GM19324 (cell line): ENCODE measurements at regions not wholly inside any gene's neighbourhood (a gene's known extent, or its start where the extent isn't known, plus 50 kb on each side); places are given as distances from the start of the nearest gene placed in this dataset.
"Not testable (repeated sequence)": the region's sequence is repeated elsewhere in the genome, so short reads cannot be mapped to it uniquely, and the experiment has no call there.

Source experiments
- ATAC-seq: cut with Tn5 transposase; IDR thresholded peaks from one replicate; pipeline ENCODE4 v1.9.1; 2021; ENCODE audit warnings: mild to moderate bottlenecking, moderate library complexity; ENCODE audit not compliant: unreplicated experiment, low FRiP score

DNA sequence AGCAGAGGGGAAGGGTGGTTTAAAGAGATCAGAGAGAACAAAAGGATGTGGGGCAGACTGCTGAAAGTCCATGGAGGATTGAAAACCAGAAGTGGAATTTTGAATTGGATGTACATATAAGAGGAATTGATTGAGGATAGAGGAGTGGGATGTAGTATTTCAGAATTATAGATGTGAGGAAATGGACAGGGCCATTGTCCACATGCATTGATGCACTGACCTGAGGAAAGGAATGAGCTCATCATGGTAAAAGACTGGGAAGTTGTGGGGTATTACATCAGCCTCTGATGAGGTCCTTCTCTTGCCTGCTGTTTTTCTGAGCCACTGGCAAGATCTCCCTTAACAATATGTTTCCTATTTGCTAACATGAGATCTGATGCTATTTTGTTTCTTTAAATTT is 365.7 kb upstream of the FANCL start:
- ATAC-seq, result no peak

DNA sequence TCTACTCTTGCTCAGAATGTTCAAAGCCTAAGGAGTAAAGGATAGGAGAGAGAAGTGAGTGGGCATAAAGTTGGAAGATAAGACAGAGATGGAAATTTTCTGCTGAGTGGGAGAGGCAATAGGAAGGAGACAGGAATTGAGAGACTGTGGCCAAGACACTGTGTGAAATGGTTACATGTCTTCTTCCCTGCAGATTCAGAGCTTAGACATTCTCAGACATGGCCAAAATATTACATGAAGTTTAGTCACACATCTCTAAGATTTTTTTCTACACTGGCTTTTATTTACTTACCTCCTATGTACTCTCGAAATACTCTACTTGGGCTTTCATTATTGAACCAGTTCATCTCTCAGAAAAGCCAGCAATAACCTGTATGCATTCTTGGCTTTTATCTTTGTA is 363.0 kb upstream of the FANCL start:
- ATAC-seq, result no peak

- no peak for ATAC-seq
These were observed 359.9 kb upstream of the FANCL start for GRCh38 chr2:58601017-58601416.

DNA sequence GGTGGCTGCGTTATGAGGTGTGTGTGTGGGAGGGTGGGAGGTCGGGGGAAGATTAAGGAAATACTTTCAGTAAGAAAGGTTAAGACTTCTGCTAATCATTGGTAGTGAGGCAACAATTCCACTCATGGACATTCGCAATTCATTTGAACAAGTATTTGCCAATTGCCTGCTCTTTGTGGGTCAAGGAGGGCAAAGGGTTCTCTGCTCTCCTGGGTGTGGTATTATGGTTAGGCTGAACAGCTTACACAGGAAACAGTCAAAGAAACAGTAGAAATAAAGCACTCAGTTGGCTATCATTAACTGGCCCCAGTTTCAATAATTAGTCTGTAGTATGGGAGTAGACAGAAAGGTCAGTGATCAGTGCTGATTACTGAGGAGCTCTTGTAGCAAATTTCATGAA is 357.0 kb upstream of the FANCL start:
- ATAC-seq, result no peak

DNA sequence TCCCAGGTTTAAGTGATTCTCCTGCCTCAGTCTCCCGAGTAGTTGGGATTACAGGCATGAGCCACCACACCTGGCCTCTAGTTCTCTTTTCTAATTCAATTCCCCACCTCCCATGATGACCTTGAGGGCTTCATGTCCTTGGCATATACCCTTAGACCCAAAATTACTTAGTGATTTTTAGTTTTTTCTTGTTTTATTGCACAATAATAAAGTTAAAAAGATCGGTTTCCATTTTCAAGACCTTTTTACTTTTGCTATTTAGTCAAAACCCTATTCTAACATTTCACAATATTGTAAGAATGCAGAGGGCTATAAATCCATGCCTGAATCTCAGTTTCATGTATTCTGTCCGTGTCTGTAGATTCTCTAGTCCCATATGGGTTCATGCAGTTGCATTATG is 354.6 kb upstream of the FANCL start:
- no peak for ATAC-seq

GRCh38 chr2:58594762-58595161 is 353.6 kb upstream of the FANCL start:
- ATAC-seq, result no peak

GRCh38 chr2:58594175-58594574 is 353.1 kb upstream of the FANCL start:
- ATAC-seq, result no peak

DNA sequence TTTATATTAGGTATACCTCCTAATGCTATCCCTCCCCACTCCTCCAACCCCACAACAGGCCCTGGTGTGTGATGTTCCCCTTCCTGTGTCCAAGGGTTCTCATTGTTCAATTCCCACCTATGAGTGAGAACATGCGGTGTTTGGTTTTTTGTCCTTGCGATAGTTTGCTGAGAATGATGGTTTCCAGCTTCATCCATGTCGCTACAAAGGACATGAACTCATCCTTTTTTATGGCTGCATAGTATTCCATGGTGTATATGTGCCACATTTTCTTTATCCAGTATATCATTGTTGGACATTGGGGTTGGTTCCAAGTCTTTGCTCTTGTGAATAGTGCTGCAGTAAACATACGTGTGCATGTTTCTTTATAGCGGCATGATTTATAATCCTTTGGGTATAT is 345.1 kb upstream of the FANCL start:
- ATAC-seq, result not testable (repeated sequence)

- ATAC-seq, result no peak
These were observed 344.1 kb upstream of the FANCL start for GRCh38 chr2:58585233-58585632.

GRCh38 chr2:58584606-58585118 is 343.5 kb upstream of the FANCL start:
- no peak for ATAC-seq

DNA sequence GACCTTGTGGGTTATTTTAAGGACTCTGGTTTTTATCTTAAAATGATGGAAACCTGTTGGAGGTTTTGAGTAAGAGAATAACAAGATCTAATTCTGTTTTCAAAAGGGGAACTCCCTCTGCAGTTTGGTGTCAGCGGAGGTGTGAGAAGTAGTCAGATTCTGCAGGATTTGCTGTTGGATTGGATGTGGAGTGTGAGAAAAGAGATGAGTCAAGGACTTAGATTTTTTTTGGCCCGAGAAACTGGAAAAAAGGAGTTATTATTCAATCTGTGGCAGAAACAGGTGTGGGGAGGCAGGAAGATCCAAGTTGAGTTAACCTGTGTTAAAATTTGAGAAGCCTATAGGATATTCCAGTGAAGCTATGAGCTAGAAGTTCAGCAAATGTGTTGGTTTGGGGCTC is 337.2 kb upstream of the FANCL start:
- ATAC-seq, result no peak

DNA sequence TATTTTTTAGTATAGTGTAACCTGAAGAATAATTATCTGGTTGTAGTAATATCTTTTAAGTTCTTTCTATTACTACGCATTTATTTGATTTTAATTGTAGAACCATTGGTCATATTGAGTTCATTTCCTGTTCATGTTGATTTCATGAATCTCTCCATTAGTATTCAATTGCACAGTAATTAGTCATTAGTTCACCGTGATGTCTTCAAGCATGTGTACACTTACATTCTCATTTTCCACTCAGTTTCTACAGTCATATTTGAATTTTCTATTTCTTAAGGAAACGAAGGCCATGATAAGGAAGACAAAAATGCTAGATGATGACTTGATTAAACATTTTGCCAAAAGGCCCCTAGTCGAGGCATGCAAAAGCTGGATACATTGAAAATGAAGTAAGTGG is 333.7 kb upstream of the FANCL start:
- no peak for ATAC-seq

GRCh38 chr2:58572731-58573130 is 331.6 kb upstream of the FANCL start:
- no peak for ATAC-seq

DNA sequence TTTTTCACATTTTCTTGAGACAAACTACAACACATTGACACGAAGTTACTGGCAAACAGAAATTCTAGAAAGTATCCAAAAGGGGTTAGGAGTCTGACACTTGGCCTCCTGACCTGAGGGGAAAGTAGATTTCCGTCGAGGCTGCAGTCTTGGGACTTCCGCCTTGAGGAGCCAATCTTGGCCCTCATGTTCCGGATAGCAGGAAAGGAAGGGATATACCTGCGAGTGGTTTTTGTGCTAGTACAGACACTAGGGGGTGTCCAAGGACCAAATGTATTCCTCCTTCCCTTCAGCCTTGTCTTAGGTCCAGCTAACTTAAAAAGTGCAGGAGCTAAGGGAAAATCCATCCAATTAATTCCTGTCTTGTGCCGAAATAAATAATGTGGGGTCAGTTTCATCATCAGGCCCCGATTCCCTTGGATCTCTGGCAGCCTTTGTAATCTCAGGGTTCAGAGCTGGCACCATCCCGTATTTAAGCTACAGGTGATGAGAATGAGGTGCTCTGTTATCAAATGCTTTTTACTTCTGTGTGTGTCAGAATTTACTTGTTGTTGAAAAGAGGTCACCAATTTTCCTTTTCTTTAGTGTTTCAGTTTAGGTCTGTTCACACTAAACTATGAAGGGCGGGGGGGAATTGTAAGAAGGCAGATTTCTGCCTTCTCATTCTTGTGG is 330.2 kb upstream of the FANCL start:
- peak; percentile 57 for ATAC-seq

GRCh38 chr2:58569475-58570185 is 328.5 kb upstream of the FANCL start:
- peak; percentile 51 for ATAC-seq

DNA sequence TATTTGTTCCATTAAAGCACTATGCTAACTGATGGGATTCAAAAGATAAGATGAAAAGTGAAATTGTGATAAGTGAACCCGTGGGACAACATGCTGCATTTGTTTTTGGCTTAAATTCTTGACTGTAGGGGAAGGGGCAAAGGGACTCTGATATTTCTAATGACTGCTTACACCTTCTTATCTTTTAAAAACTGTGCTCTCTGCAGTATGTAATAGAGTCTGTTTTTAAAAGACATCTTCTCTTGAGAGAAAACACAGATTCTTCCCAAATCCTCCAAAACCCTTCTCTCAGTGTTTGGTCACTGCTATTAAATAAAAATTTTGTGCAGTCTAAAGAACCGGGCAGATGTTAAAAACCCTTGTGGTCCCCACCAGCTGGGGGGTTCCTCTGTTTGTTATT is 327.8 kb upstream of the FANCL start:
- no peak for ATAC-seq

DNA sequence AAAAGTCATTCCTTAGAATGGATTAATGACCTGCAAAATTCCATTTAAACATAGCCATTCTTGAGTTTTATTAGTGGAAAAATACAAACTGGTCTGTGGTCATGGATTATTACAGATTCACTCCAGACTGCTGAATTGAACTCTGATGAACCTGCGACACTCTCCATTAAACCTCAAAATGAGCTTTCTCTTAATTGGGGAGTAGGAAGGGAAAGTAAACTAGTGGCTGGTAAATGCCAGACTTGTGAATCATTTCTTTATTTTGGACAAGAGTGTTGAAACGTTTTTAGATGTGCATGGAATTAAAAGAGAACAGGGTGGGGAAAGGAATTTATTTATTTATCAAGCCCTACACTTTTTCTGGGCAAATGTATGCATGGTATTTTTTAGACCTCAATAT is 321.2 kb upstream of the FANCL start:
- no peak for ATAC-seq

GRCh38 chr2:58560531-58560930 is 319.4 kb upstream of the FANCL start:
- ATAC-seq, result no peak

- no peak for ATAC-seq
These were observed 317.8 kb upstream of the FANCL start for GRCh38 chr2:58558881-58559280.

DNA sequence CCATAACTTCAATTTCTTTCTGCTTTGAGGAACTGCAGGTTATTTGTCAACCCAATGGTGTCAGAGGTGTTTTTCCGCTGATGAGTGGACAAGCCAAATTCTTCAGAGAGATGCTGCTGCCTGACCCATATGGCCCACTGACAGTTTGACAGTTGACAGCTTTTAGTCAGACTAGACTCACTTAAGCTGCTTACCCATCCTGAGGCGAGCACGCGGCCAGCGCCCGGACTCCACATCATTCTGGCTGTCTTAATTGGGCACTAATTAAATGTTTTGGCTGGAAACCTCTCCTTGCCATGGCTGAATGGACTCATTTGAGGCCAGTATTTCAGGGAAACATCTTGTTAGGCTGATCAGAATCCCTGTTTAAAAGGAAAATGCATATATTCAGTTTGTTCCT is 316.1 kb upstream of the FANCL start:
- ATAC-seq, result no peak

GRCh38 chr2:58553937-58554336 is 312.8 kb upstream of the FANCL start:
- no peak for ATAC-seq

DNA sequence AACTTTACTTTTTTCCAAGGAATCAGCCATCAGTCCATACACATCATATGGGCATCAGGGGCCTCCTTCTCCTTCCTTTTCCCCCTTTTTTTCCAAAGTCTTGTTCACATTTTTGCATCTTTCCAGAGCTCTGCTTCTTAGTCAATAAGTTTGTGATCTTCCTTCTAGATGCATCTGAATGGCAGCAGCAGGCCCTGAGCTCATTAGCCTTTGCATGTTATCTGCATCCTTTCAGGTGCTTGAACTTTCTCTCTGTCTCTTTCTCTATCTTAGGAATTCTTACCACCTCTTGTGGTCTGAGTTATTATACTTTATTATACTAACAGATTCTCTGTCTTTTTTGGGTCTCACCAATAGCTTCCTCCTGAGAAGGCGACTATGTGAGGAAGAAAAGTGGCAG is 312.4 kb upstream of the FANCL start:
- ATAC-seq, result no peak
